HEK293 (cell line): ENCODE measurements at regions not wholly inside any gene's neighbourhood (a gene's known extent, or its start where the extent isn't known, plus 50 kb on each side); places are given as distances from the start of the nearest gene placed in this dataset.

Experiments
- CTCF ChIP-seq: fragments of 450-650 bp; formaldehyde crosslinking; IDR thresholded peaks from 2 replicates; pipeline ENCODE4 v1.5.1; 2016; ENCODE audit warnings: missing biosample characterization, missing genetic modification characterization
- REST ChIP-seq: fragments of 450-650 bp; formaldehyde crosslinking; IDR thresholded peaks from 2 replicates; pipeline ENCODE4 v1.5.1; 2016; ENCODE audit warnings: missing biosample characterization, missing genetic modification characterization
- ZBTB8A ChIP-seq: fragments of 450-650 bp; formaldehyde crosslinking; IDR thresholded peaks from 2 replicates; pipeline ENCODE4 v1.5.1; 2016; ENCODE audit warnings: missing biosample characterization, missing genetic modification characterization
- ZFP3 ChIP-seq: fragments of 450-650 bp; formaldehyde crosslinking; IDR thresholded peaks from 2 replicates; pipeline ENCODE4 v1.5.1; 2016; ENCODE audit warnings: low read depth, missing biosample characterization, missing genetic modification characterization
- ZNF175 ChIP-seq: fragments of 450-650 bp; formaldehyde crosslinking; IDR thresholded peaks from 2 replicates; pipeline ENCODE4 v1.5.1; 2016; ENCODE audit warnings: missing biosample characterization, missing genetic modification characterization
- ZNF239 ChIP-seq: fragments of 450-650 bp; formaldehyde crosslinking; IDR thresholded peaks from 2 replicates; pipeline ENCODE4 v1.5.1; 2016; ENCODE audit warnings: missing biosample characterization, missing genetic modification characterization
- ZNF354C ChIP-seq: fragments of 450-650 bp; formaldehyde crosslinking; IDR thresholded peaks from 2 replicates; pipeline ENCODE4 v1.5.1; 2016; ENCODE audit warnings: missing biosample characterization, missing genetic modification characterization, low read depth, borderline replicate concordance
- ZNF670 ChIP-seq: fragments of 450-650 bp; formaldehyde crosslinking; IDR thresholded peaks from 2 replicates; pipeline ENCODE4 v1.5.1; 2016; ENCODE audit warnings: missing biosample characterization, missing genetic modification characterization, low read depth
- TF ChIP-seq, protein P1 (sequence below): fragments of 450-650 bp; formaldehyde crosslinking; IDR thresholded peaks from 2 replicates; pipeline ENCODE4 v1.5.1; 2016; ENCODE audit warnings: missing biosample characterization, missing genetic modification characterization

GRCh38 chr10:52627279-52627678 is 145.3 kb downstream of the MBL2 start:
- no peak for TF ChIP-seq CTCF (tag by site-specific recombination)
- no peak for TF ChIP-seq ZNF670 (tag by site-specific recombination)
- no peak for TF ChIP-seq ZNF239 (tag by site-specific recombination)
- TF ChIP-seq, protein P1, sequence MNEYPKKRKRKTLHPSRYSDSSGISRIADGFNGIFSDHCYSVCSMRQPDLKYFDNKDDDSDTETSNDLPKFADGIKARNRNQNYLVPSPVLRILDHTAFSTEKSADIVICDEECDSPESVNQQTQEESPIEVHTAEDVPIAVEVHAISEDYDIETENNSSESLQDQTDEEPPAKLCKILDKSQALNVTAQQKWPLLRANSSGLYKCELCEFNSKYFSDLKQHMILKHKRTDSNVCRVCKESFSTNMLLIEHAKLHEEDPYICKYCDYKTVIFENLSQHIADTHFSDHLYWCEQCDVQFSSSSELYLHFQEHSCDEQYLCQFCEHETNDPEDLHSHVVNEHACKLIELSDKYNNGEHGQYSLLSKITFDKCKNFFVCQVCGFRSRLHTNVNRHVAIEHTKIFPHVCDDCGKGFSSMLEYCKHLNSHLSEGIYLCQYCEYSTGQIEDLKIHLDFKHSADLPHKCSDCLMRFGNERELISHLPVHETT (tag by site-specific recombination): no peak
- TF ChIP-seq ZBTB8A (tag by site-specific recombination): no peak
- TF ChIP-seq ZNF175 (tag by site-specific recombination): no peak
- TF ChIP-seq ZNF354C (tag by site-specific recombination): no peak
- no peak for TF ChIP-seq ZFP3 (tag by site-specific recombination)
- no peak for TF ChIP-seq REST
